ENCODE measurements at regions not wholly inside any gene's neighbourhood (a gene's known extent, or its start where the extent isn't known, plus 50 kb on each side); places are given as distances from the start of the nearest gene placed in this dataset.

- TF ChIP-seq CTCF (IDR thresholded peaks at IDR 0.05): no peak
- no peak for TF ChIP-seq EZH2 (IDR thresholded peaks at IDR 0.05)
These were observed 277.0 kb downstream of the CENPW start for GRCh38 chr6:126616866-126617265.

Measured in neural progenitor cell (in vitro differentiated cells).